ENCODE measurements at regions not wholly inside any gene's neighbourhood (a gene's known extent, or its start where the extent isn't known, plus 50 kb on each side); places are given as distances from the start of the nearest gene placed in this dataset.

DNA sequence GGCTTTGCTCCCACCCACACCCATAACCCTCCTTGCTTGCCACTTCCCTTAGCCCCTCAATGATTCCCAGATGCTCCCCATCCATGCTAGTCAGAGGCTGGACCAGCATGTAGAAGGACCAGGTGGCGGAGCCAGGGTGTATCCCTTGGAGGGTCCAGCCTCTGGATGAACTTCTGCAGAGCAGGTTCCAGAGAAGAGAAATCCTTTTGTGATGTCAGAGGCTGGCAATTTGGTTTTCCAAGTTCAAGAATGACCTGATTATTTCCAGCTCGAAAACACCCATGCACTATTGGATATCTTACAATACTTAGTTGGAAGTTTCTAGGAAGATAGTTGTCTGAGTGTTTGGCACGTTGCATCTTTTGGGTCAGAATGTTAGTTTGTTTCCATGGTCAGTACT, 168.3 kb upstream of the RPS6KA3 start:
- TF ChIP-seq, protein P1, sequence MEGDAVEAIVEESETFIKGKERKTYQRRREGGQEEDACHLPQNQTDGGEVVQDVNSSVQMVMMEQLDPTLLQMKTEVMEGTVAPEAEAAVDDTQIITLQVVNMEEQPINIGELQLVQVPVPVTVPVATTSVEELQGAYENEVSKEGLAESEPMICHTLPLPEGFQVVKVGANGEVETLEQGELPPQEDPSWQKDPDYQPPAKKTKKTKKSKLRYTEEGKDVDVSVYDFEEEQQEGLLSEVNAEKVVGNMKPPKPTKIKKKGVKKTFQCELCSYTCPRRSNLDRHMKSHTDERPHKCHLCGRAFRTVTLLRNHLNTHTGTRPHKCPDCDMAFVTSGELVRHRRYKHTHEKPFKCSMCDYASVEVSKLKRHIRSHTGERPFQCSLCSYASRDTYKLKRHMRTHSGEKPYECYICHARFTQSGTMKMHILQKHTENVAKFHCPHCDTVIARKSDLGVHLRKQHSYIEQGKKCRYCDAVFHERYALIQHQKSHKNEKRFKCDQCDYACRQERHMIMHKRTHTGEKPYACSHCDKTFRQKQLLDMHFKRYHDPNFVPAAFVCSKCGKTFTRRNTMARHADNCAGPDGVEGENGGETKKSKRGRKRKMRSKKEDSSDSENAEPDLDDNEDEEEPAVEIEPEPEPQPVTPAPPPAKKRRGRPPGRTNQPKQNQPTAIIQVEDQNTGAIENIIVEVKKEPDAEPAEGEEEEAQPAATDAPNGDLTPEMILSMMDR (IDR thresholded peaks at IDR 0.05; ENCODE audit: low read depth, low read length): no peak
- no peak for DNase-seq (ENCODE audit: low read depth, low spot score)
- no peak overlapping the region for H3K4me3 ChIP-seq (ENCODE audit: low read depth, low read length)
- in situ Hi-C loops (cut with HindIII; ENCODE audit: low sequenced_read_pairs): no loop called here

DNA sequence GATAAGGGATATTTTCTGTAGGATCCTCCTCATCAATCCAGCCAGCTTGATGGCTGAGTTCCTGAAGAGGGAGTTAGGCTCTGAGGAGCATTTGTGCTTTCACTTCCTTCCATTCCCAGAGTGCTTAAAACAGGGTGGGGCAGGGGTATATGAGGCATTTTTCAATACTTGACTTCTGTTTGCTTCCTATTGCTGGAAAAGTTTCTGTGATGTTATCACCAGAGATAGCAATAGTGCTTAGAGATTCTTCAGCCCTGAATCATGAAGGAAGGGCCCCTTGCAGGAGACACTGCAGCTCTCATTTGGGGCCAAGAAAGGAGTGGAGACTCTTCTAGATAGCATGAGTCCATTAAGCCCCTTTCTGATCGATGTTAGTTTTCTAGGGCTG, 166.7 kb upstream of the RPS6KA3 start:
- TF ChIP-seq, protein P1 (IDR thresholded peaks at IDR 0.05; ENCODE audit: low read depth, low read length): no peak
- DNase-seq (ENCODE audit: low read depth, low spot score): no peak
- in situ Hi-C loops (cut with HindIII; ENCODE audit: low sequenced_read_pairs): no loop called here
- H3K4me3 ChIP-seq (ENCODE audit: low read depth, low read length): no peak overlapping the region

DNA sequence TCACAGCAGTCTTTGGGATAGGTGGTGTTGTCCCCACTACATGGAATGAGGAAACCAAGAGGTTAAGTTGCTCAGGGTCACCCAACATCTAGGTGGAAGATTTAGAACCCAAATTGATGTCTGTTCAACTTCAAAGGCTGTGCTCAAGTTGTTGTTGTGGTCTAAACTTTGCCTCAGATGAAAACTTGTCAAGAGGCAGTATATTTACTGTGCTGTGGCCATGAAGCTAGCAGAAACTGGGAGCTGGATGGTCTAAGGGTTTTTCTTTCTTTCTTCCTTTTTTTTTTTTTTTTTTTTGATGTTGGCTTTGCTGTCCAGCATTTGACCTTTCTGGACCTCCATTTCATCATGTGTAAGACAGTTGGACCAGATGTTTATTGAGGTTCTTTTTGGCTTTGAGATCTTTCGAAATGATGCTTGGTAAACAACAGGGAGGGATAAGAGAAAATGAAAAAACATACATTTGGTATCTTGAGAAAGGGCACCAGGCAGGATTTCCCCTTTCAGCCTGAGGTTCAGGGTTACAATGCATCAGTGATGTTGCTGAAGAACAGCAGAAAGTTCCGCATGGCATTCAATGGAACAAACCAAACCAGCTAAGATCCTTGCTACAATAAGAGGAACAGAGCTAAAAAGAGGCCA, 166.2 kb upstream of the RPS6KA3 start:
- in situ Hi-C loops (cut with HindIII; ENCODE audit: low sequenced_read_pairs): no loop called here
- TF ChIP-seq, protein P1 (IDR thresholded peaks at IDR 0.05; ENCODE audit: low read depth, low read length): no peak
- no peak overlapping the region for H3K4me3 ChIP-seq (ENCODE audit: low read depth, low read length)
- no peak for DNase-seq (ENCODE audit: low read depth, low spot score)

DNA sequence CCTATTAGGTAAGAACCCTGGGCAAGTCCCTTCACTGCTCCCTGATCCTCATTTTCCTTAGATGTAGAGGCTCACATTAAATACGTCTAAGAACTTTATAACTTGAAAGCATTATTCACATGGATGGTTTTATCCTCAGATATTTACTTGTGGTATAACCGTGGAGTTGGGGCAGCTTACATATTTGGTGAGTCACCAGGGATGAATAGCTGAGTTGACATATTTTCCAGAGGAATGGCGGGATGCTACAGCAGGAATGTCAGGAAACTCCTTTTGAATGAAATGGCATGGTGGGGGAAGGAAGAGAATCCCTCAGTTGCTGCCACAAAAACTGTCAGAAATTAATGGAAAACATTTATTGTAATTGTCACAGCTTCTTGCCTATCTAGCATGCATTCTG, 165.3 kb upstream of the RPS6KA3 start:
- peak; percentile 54 for DNase-seq (ENCODE audit: low read depth, low spot score)
- H3K4me3 ChIP-seq (ENCODE audit: low read depth, low read length): no peak overlapping the region
- in situ Hi-C loops (cut with HindIII; ENCODE audit: low sequenced_read_pairs): no loop called here
- TF ChIP-seq, protein P1 (IDR thresholded peaks at IDR 0.05; ENCODE audit: low read depth, low read length): no peak

DNA sequence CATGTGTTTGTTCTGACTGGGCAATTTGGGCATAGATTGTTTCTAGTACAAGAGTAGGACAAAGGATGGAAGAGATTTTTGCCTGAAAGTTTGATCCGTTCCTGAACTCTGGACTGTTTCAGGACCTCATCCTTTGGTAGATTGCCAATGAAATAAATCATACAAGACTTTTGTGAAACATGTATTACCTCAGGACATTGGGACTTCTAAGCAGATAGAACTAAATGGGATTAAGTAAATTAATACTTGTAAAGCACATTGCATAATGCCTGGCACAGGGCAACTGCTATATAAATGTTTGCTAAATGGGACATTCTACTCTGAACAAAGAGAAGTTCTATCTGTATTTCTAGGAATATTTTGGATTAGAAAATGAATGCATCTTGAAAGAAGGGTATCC, 164.8 kb upstream of the RPS6KA3 start:
- in situ Hi-C loops (cut with HindIII; ENCODE audit: low sequenced_read_pairs): no loop called here

DNA sequence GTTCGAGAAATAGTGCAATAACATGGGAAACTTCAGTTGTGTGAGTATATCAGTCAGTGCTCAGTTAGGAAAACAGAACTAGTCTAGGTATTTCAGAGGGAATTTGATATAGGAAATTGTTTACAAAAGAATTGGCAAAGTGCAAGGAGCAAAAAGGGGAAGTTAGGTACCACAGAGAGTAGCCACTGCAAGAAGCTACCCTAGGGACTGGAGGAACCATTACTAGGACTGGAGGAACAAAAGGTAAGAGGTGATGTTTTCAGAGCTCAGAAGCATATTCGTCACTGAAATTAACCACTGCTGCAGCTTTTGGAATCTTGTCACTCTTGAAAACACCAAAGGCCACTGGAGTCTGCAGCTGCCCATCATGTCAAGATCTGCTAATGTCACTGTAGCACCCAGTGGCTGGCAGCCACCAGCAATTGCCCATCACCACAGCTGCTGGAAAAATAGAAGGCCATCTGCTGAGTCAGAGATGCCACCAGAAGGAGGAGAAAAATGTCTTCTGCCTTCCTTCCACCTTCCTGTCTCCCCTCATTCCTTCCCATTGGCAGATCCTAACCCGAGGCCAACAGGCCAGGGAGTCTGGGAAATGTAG, 160.6 kb upstream of the RPS6KA3 start:
- no peak for DNase-seq (ENCODE audit: low read depth, low spot score)
- TF ChIP-seq, protein P1 (IDR thresholded peaks at IDR 0.05; ENCODE audit: low read depth, low read length): no peak
- in situ Hi-C loops (cut with HindIII; ENCODE audit: low sequenced_read_pairs): no loop called here
- no peak overlapping the region for H3K4me3 ChIP-seq (ENCODE audit: low read depth, low read length)

More for the DNA sequence above, 164.8 kb upstream of the RPS6KA3 start:
- TF ChIP-seq, protein P1 (IDR thresholded peaks at IDR 0.05; ENCODE audit: low read depth, low read length): no peak
- DNase-seq (ENCODE audit: low read depth, low spot score): no peak
- H3K4me3 ChIP-seq (ENCODE audit: low read depth, low read length): no peak overlapping the region
